ENCODE measurements at regions not wholly inside any gene's neighbourhood (a gene's known extent, or its start where the extent isn't known, plus 50 kb on each side); places are given as distances from the start of the nearest gene placed in this dataset.

GRCh38 chr6:88492241-88492640, 326.1 kb upstream of the CNR1 start:
- TF ChIP-seq, protein P1, sequence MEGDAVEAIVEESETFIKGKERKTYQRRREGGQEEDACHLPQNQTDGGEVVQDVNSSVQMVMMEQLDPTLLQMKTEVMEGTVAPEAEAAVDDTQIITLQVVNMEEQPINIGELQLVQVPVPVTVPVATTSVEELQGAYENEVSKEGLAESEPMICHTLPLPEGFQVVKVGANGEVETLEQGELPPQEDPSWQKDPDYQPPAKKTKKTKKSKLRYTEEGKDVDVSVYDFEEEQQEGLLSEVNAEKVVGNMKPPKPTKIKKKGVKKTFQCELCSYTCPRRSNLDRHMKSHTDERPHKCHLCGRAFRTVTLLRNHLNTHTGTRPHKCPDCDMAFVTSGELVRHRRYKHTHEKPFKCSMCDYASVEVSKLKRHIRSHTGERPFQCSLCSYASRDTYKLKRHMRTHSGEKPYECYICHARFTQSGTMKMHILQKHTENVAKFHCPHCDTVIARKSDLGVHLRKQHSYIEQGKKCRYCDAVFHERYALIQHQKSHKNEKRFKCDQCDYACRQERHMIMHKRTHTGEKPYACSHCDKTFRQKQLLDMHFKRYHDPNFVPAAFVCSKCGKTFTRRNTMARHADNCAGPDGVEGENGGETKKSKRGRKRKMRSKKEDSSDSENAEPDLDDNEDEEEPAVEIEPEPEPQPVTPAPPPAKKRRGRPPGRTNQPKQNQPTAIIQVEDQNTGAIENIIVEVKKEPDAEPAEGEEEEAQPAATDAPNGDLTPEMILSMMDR (IDR thresholded peaks at IDR 0.05): no peak
- no peak for TF ChIP-seq EZH2 (IDR thresholded peaks at IDR 0.05)

Measured in neural progenitor cell (in vitro differentiated cells).